ENCODE measurements at regions not wholly inside any gene's neighbourhood (a gene's known extent, or its start where the extent isn't known, plus 50 kb on each side); places are given as distances from the start of the nearest gene placed in this dataset.
A peak's percentile ranks its signal among the peaks of the same experiment; 100 is the strongest.

- no peak for DNase-seq
- Mint-ChIP-seq H3K36me3 (no peaks in the 10 kb centered on the region), H3K27ac (no peak overlapping the region), H3K4me1 (no peaks in the 10 kb centered on the region), H3K9me3 (peaks cover 1% of the 10 kb centered on the region), H3K27me3 (no peaks in the 10 kb centered on the region), H3K4me3 (no peak overlapping the region)
- CTCF ChIA-PET = no interaction called here
Observed at GRCh38 chr20:22420116-22420598, 164.2 kb downstream of the FOXA2 start.

GRCh38 chr20:22418738-22419137 is 165.6 kb downstream of the FOXA2 start:
- CTCF ChIA-PET = no interaction called here
- Mint-ChIP-seq H3K4me1 (no peaks in the 10 kb centered on the region), H3K36me3 (no peaks in the 10 kb centered on the region), H3K9me3 (peaks cover 1% of the 10 kb centered on the region), H3K27ac (no peak overlapping the region), H3K4me3 (no peak overlapping the region), H3K27me3 (no peaks in the 10 kb centered on the region)
- DNase-seq = no peak

GRCh38 chr20:22414305-22414742 is 170.0 kb downstream of the FOXA2 start:
- H3K4me3 Mint-ChIP-seq = no peak overlapping the region
- no peak for DNase-seq
- no peaks in the 10 kb centered on the region for H3K27me3 Mint-ChIP-seq
- H3K4me1 Mint-ChIP-seq = no peaks in the 10 kb centered on the region
- peaks cover 1% of the 10 kb centered on the region for H3K9me3 Mint-ChIP-seq
- CTCF ChIA-PET = no interaction called here
- H3K36me3 Mint-ChIP-seq = no peaks in the 10 kb centered on the region
- H3K27ac Mint-ChIP-seq = no peak overlapping the region

- Mint-ChIP-seq H3K4me1 (no peaks in the 10 kb centered on the region), H3K9me3 (peaks cover 5% of the 10 kb centered on the region), H3K27me3 (no peaks in the 10 kb centered on the region), H3K4me3 (no peak overlapping the region), H3K27ac (no peak overlapping the region), H3K36me3 (no peaks in the 10 kb centered on the region)
- DNase-seq = no peak
- CTCF ChIA-PET = no interaction called here
Observed at GRCh38 chr20:22412977-22413868, 171.1 kb downstream of the FOXA2 start.

- H3K4me1 Mint-ChIP-seq = peaks cover 6% of the 10 kb centered on the region
- H3K36me3 Mint-ChIP-seq = no peaks in the 10 kb centered on the region
- H3K9me3 Mint-ChIP-seq = peaks cover 5% of the 10 kb centered on the region
- H3K27ac Mint-ChIP-seq = no peak overlapping the region
- CTCF ChIA-PET = no interaction called here
- H3K4me3 Mint-ChIP-seq = no peak overlapping the region
- H3K27me3 Mint-ChIP-seq = no peaks in the 10 kb centered on the region
- no peak for DNase-seq
Observed at GRCh38 chr20:22411627-22412450, 172.5 kb downstream of the FOXA2 start.

DNA sequence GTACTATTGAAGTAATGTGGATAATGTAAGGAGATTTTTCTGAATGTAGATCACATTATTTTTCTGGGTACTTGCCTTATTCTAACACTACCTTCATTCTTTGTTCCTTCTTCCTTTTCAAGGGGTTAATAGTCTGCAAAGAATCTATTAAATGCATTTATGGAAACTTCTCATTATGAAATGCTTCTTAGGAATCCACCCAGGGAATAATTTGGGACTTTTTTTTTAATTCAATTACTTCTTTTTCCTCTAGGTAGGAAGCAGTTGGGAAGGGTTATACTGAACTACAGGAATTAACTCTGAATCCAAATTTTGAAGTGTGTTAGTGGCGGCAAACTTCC is 173.1 kb downstream of the FOXA2 start:
- Mint-ChIP-seq H3K4me3 (no peak overlapping the region), H3K27me3 (no peaks in the 10 kb centered on the region), H3K4me1 (peaks cover 11% of the 10 kb centered on the region), H3K27ac (no peak overlapping the region), H3K9me3 (peaks cover 5% of the 10 kb centered on the region), H3K36me3 (no peaks in the 10 kb centered on the region)
- no peak for DNase-seq
- CTCF ChIA-PET = no interaction called here

DNA sequence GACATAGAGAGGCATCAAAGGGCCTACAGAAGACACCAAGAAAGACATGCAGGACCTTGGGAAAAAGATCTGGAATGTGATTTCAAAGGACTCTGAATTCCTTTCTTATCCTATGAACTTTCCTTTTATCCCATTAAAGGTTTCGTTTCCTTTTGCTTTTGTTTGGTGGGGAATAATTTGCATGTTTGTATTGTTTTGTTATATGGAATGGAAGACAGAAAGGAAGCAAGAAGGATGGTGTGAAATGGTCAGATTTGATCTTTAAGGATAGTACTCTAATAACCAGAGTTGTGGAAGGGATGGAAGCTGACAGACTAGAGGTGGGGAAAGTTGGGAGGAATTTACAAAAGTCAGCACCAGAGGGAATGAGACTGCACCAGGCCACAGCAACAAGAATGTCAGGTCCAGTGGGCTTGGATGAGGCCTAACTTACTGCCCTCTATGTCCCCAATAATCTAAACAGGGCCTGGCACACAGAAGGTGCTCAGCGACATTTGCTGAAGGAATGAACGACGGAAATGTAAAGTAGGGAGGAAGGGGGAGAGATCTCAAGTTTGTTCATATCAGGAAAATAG is 173.7 kb downstream of the FOXA2 start:
- DNase-seq = no peak
- Mint-ChIP-seq H3K36me3 (no peaks in the 10 kb centered on the region), H3K4me3 (no peak overlapping the region), H3K9me3 (peaks cover 5% of the 10 kb centered on the region), H3K27ac (no peak overlapping the region), H3K4me1 (peaks cover 11% of the 10 kb centered on the region), H3K27me3 (no peaks in the 10 kb centered on the region)
- CTCF ChIA-PET = no interaction called here

GRCh38 chr20:22408521-22409402 is 175.6 kb downstream of the FOXA2 start:
- no peak overlapping the region for H3K4me3 Mint-ChIP-seq

DNA sequence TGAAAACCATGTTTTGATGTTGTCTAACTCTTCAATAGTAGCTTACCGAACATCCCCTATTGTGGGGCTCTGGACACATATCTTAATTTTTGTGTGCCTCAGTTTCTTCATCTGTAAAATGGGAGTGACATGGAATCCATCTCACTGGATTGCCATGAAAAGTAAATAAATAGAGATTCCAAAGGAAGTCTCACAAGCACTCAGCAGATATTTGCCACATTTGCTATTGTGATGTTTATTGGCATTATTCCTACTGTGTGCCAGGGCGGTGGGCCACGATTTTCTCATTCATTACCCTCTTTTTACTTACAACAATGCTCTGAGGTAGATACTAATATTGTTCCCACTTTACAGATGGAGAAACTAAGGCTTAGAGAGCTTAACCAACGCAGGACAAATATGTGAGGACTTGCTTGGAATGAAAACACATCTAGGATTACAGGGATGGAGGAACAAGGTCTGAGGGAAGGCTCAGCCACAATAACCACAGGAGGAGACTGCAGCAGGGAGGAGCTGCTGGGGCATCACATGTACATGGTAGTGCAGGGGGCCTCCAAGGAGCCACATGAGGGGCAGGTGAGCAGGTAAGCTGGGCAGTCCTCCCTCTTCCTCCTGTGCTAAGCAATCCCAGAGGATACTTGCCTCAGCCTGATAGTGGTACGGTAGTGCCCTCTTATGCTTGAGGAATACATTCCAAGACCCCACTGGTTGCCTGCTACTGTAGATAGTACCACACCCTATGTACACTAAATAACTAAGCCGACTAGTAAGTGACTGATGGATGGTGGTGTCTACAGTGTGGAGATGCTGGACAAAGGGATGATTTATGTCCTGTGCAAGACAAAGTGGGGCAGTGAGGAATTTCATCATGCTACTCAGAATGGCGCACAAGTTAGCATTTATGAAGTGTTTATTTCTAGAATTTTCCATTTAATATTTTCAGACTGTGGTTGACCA is 176.9 kb downstream of the FOXA2 start:
- H3K27me3 Mint-ChIP-seq = peaks cover 10% of the 10 kb centered on the region
- no peak overlapping the region for H3K4me3 Mint-ChIP-seq
- peaks cover 5% of the 10 kb centered on the region for H3K9me3 Mint-ChIP-seq
- H3K4me1 Mint-ChIP-seq = peaks cover 17% of the 10 kb centered on the region
- no peak for DNase-seq
- H3K27ac Mint-ChIP-seq = no peak overlapping the region
- H3K36me3 Mint-ChIP-seq = no peaks in the 10 kb centered on the region
- CTCF ChIA-PET = no interaction called here

More at GRCh38 chr20:22408521-22409402, 175.6 kb downstream of the FOXA2 start:
- CTCF ChIA-PET = no interaction called here
- Mint-ChIP-seq H3K9me3 (peaks cover 5% of the 10 kb centered on the region), H3K4me1 (peaks cover 14% of the 10 kb centered on the region), H3K27ac (no peak overlapping the region), H3K27me3 (peaks cover 7% of the 10 kb centered on the region), H3K36me3 (no peaks in the 10 kb centered on the region)
- no peak for DNase-seq

DNA sequence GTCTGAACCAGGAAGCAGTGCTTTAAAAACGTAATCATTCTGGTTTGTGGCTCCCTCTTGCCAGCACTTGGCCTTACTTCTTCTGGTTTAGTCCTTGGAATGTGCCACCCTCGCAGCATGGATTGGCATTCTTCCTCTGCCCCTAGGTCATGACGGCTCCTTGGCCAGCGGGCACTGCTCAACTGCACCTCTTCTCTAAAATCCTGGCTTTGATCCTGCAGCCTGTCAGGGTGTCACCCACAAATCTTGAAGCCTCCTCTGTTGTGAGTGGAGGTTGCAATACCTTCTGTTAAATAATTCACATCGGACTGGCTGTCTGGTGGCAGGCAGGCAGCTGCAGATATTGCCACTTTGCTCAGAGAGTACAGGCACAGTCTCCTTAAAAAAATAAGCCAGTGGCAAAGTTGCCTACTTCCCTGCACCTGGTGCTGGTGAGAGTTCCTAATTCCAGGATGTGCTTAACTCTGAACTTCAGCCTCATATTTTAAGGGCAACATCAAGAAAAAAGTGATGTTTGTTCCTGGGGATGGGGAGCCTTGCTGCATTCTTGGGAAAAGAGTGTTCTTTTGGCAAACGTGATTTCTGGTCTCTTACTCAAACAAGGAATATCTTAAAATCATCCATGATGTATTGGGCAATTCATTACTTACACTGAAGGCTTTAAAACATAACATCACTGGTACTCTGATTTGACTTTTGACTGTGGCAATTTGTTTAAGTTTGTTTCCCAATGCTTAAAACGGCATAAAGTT is 179.8 kb downstream of the FOXA2 start:
- H3K36me3 Mint-ChIP-seq = no peaks in the 10 kb centered on the region
- H3K4me3 Mint-ChIP-seq = no peak overlapping the region
- H3K9me3 Mint-ChIP-seq = peaks cover 5% of the 10 kb centered on the region
- peaks cover 10% of the 10 kb centered on the region for H3K27me3 Mint-ChIP-seq
- CTCF ChIA-PET = no interaction called here
- DNase-seq = no peak
- H3K27ac Mint-ChIP-seq = no peak overlapping the region
- H3K4me1 Mint-ChIP-seq = peaks cover 17% of the 10 kb centered on the region

GRCh38 chr20:22403632-22404361 is 180.6 kb downstream of the FOXA2 start:
- Mint-ChIP-seq H3K36me3 (no peaks in the 10 kb centered on the region), H3K4me1 (peaks cover 17% of the 10 kb centered on the region), H3K9me3 (peaks cover under 1% of the 10 kb centered on the region), H3K27me3 (peaks cover 10% of the 10 kb centered on the region), H3K27ac (peak overlapping the region; percentile 81), H3K4me3 (peak overlapping the region; percentile 40)
- DNase-seq = no peak
- CTCF ChIA-PET = no interaction called here

DNA sequence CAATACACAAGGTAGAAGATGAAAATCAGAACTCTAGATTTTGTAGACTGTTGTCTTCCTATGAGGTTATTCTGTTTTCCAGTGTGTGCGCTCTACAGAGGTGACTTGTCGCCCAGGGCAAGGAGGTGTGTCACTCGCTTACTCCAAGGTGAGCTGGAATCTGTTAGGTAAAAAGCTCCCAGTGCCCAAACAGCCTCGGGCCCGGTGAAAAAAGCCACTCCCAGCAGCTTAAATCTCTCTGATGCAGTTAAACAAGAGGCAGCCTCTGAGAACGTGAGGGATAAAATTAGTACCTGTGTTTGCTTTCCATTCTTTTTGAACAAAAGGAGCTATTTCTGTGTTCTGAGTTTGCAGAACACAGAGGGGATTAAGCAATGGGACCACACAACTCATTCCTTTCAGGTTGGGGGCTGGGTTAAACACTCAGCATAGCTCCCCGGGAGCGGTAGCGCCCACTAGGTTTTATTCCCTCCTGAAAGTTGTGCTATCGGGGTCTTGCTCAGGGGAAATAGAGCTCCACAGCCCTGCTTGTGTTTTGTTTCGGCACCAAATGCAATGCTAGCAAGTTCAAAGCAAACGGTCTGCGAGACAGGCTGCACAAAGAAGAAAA is 181.2 kb downstream of the FOXA2 start:
- peaks cover 10% of the 10 kb centered on the region for H3K27me3 Mint-ChIP-seq
- no peak overlapping the region for H3K27ac Mint-ChIP-seq
- no peaks in the 10 kb centered on the region for H3K36me3 Mint-ChIP-seq
- H3K9me3 Mint-ChIP-seq = no peaks in the 10 kb centered on the region
- DNase-seq = no peak
- CTCF ChIA-PET = no interaction called here
- H3K4me1 Mint-ChIP-seq = peaks cover 17% of the 10 kb centered on the region
- H3K4me3 Mint-ChIP-seq = no peak overlapping the region
